GM03348 (cell line): ENCODE measurements at regions not wholly inside any gene's neighbourhood (a gene's known extent, or its start where the extent isn't known, plus 50 kb on each side); places are given as distances from the start of the nearest gene placed in this dataset.
"Not testable (repeated sequence)": the region's sequence is repeated elsewhere in the genome, so short reads cannot be mapped to it uniquely, and the experiment has no call there.

Source experiments
- DNase-seq: peaks from one replicate; pipeline ENCODE4 v3.0.0; 2012; ENCODE audit warnings: low spot score

GRCh38 chr4:114087596-114088230 lies 108.3 kb upstream of the ARSJ start:
- DNase-seq, result peak; percentile 67

- DNase-seq, result no peak
Observed at GRCh38 chr4:114088481-114088880, 109.0 kb upstream of the ARSJ start.

DNA sequence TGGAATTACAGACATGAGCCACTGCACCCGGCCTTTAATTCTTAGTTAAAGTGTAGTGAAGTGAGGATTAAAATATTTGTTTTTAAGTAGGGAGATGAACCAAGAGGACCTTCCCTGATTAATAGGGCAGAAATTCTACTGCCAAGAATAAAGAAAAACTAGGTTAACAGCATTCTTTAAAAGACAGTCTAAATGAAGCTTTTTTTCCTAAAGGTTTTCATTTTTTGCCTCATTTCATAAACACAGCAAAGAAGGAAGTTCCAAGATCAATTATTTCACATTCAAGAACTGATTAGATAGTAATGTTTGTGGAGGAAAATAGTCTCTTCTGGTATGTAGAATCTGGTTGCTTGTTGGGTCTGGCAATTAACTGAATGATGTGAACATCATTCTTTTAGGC lies 112.1 kb upstream of the ARSJ start:
- DNase-seq, result peak; percentile 8

- DNase-seq, result no peak
Observed at GRCh38 chr4:114093221-114093715, 113.8 kb upstream of the ARSJ start.

DNA sequence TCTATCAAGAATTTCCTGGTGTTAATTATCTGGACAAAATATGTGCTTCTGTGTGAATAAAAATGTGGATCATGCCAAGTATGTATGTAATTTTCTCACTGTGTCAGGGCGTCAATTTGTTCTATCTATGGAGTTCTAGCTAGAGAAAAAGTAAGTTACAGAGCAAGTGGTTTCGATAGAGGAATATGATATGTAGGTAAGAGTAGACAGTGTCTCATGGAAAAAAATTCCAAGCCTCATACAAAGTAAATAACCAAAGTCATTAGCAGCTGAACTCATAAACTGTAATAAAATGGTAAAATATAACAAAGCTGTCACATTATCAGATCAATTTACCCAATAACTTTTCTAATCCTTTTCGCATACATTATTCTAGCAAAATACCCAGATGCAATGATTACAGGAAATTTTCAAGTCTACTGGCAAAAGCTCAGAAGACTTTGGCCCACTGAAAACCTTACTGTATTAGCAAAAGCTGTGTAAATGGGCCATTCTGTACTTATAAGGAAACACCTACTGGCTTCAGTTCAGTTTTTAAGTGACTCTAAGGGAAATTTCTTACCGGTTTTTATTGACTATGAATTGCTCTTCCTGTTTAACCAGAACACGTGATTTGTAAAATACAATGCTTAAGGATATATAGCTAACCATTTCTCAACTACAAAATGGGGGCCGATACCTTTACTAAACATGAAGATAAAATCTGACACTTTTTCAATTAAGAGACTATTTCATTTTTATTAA lies 121.0 kb upstream of the ARSJ start:
- DNase-seq, result no peak

- DNase-seq, result no peak
Observed at GRCh38 chr4:114103908-114104307, 124.5 kb upstream of the ARSJ start.

GRCh38 chr4:114108869-114109268 lies 129.4 kb upstream of the ARSJ start:
- no peak for DNase-seq

DNA sequence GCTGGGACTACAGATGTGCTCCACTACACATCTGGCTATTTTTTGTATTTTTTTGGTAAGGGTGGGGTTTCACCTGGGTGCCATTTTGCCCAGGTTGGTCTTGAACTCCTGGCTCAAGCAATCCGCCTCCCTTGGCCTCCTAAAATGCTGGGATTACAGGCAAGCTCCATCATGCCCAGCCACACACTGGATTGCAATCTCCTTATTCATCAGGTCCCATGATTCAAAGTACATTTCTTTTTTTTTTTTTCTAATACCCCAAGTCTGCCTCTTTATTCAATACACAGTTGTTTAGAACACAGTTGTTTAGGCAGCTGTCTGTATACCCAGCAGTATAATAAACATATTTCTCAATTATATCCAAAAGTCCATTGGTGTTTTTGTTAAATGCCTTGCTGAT lies 130.3 kb upstream of the ARSJ start:
- DNase-seq, result no peak

DNA sequence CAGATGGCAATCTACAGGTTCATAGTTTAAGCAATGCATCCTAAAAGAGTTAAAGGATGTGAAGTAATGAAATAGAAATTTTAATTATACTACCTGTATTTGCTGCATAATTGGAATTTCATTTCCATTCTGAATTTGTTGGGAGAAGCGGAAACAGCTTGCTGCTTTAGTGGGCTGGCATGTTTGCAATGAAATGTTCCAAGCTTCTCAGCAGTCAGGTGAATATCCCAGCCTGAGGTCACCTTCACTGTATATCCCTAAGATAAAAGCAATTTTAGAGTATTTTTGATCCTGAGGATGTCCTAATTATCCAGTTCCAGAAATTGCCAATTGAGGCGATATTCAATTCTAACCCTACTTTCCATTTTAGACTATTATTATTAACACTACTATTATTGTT lies 136.1 kb upstream of the ARSJ start:
- no peak for DNase-seq

DNA sequence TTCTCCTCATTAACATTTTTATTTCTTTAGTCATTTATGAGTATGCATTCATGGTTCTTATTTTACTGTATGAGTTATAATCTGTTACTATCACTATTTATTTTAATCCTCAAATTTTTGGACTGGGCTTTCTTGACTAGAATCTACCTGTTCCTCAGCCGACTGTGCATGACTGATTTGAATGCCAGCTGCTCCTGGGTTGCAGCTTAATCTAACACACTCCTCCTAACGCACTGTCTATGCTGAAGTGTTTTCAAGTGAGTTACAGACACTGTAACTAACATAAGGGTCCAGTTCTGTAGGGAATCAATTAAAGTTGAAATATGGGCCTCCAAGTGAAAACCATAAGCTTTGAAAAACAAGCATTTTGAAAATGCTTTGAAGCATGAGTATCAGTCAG lies 137.4 kb upstream of the ARSJ start:
- DNase-seq, result no peak

DNA sequence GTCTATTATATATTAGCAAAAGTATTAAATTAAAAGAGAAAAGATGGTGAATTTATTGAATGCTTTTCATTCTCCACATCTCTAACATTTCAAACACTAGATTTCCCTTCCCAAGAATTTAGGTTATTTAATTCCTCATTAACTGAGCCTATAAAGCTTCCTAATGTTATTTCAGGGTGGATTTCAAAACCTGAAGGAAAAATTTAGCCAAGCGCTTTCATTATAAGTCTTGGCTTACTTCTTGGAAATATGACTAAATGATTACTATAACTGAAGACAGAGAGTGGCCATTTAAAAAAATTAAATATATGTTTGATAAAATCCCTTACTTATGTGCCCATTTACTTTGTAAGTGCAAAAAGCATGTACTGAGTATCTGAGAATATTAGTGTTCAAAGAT lies 141.8 kb upstream of the ARSJ start:
- DNase-seq, result no peak

GRCh38 chr4:114132199-114132598 lies 152.8 kb upstream of the ARSJ start:
- DNase-seq, result no peak

DNA sequence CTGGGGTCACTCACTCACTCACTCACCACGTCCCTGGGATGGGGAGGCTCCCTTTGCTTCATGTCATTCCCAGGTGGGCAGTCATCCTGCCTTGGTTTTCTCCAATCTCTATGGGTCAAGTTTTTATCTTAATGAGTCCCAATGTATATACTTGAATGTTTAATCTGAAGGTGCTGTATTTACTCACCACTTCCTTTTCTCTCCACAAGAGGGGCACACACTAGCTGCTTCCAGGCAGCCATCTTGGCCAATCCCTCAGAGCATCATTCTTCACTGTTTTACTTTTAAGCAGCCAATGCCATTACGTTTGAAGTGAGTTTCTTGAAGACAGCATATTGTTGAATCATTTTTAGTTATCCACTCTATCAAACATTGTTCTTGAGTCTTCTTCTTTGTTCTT lies 153.4 kb upstream of the ARSJ start:
- no peak for DNase-seq

- DNase-seq, result peak; percentile 13
Observed at GRCh38 chr4:114136069-114136468, 156.6 kb upstream of the ARSJ start.

- DNase-seq, result no peak
Observed at GRCh38 chr4:114137984-114138383, 158.5 kb upstream of the ARSJ start.

DNA sequence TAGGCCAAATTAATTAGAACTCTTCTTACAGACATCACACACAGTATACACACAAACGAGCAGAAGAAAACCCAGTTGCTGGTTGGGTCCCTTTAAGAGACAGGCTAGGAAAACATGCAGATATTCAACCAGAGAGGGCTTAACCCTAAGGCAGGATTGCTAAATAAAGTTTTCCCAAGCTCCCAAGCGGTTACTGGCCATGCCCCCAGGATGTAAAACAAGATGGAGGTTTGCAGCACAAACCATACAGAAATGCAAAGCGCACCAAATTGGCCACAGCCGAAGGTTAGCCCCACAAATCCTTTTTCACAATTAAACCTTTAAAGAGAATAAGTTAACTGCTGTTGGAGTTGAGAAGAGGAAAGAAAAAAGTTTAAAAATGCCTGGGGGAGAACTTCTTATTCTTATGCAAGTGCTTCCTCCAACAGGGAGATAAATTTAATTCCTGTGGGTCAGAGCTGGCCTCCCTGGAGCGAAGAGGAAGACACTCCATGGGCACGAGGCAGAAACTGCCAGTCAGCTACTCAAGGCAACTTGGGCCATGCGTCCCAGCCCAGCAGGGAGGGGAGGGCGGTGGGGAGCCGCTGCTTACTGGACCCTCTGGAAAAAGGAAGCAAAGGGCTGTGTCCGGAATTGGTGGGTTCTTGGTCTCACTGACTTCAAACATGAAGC lies 167.6 kb upstream of the ARSJ start:
- no peak for DNase-seq

DNA sequence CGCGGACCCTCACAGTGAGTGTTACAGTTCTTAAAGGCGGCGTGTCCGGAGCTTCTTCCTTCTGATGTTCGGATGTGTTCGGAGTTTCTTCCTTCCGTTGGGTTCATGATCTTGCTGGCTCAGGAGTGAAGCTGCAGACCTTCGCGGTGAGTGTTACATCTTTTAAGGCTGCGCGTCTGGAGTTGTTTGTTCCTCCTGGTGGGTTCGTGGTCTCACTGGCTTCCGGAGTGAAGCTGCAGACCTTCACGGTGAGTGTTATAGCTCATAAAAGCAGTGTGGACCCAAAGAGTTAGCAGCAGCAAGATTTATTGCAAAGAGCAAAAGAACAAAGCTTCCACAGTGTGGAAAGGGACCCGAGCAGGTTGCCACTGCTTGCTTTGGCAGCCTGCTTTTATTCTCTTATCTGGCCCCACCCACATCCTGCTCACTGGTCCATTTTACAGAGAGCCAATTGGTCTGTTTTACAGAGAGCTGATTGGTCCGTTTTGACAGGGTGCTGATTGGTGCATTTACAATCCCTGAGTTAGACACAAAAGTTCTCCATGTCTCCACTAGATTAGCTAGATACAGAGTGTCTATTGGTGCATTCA lies 168.3 kb upstream of the ARSJ start:
- DNase-seq, result not testable (repeated sequence)

DNA sequence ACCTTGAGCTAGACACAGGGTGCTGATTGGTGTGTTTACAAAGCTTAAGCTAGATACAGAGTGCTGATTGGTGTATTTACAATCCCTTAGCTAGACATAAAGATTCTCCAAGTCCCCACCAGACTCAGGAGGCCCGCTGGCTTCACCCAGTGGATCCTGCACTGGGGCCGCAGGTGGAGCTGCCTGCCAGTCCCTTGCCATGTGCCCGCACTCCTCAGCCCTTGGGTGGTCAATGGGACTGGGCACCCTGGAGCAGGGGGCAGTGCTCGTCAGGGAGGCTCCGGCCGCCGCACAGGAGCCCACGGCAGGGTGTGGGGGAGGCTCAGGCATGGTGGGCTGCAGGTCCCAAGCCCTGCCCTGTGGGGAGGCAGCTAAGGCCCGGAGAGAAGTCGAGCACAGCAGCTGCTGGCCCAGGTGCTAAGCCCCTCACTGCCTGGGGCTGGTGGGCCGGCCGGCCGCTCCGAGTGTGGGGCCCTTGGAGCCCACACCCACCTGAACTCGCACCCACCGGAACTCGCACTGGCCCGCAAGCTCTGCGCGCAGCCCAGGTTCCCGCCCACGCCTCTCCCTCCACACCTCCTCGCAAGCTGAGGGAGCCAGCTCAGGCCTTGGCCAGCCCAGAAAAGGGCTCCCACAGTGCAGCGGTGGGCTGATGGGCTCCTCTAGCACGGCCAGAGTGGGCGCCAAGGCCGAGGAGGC lies 169.1 kb upstream of the ARSJ start:
- DNase-seq, result not testable (repeated sequence)

DNA sequence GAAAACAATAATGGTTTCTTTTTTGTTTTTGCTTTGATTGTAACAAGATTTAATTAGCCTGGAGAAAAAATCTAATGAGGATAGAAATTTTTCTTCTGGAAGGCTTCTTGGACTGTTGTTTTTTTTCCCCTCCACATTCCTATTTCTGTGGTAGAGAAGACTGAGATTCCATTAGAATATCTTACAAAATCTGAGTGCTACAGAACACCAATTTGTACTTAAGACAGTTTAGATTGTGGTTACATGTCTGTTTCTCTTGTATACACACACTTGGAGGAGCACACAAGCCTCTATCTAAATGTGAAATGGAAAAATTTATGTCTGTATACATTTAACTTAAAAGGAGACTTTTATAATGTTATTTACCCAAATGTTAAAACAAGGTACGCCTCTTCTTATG lies 176.9 kb upstream of the ARSJ start:
- no peak for DNase-seq

DNA sequence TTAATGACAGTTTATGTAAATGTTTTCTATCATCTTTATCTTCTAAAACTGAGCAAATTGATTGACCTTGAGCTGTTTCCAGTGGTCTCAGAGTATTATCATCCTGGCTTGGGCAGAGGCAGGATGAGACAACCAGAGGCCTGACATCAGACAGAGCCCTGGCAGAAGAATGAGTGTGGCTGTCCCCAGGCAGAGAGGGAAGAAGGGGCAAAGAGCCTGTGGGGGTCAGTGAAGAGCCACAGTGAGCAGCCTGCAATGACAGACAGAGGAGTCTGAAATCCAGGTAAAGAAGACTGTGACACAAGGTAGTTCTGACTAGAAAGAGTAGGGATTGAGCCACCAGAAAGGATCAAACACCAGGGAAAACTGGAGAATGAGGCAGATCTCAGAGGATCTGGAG lies 182.4 kb upstream of the ARSJ start:
- no peak for DNase-seq

DNA sequence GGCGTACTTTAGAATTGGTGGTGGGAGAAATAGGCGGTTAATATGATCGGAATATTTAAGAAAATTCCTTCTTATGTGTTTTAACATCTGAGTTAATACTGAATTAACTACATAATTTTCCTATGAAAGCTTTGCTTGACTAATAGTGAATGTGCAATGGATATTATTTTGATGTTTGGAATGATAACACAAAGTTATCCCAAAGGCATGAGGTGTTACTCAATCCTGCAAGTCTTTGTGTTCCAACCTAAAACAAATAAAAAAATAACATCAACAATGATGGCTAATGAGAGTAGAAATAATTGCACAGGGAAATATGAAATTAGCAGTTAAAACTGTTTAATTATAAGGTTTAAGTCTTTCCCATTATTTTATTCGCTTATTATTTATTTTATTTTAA lies 183.6 kb upstream of the ARSJ start:
- peak; percentile 12 for DNase-seq

GRCh38 chr4:114173968-114174367 lies 194.5 kb upstream of the ARSJ start:
- no peak for DNase-seq
